ENCODE measurements at regions not wholly inside any gene's neighbourhood (a gene's known extent, or its start where the extent isn't known, plus 50 kb on each side); places are given as distances from the start of the nearest gene placed in this dataset.

- H3K9me3 ChIP-seq (ENCODE audit: control insufficient read depth in 1 of 2, low read length in 2 of 2), result no peaks in the 10 kb centered on the region
- H3K9ac ChIP-seq (ENCODE audit: low read depth in 1 of 2, low read length in 2 of 2), result no peak overlapping the region
- no peaks in the 10 kb centered on the region for H3K36me3 ChIP-seq (ENCODE audit: control insufficient read depth in 1 of 2, insufficient read depth in 2 of 2, low read length in 2 of 2)
- H3K4me1 ChIP-seq (ENCODE audit: control insufficient read depth in 1 of 2, insufficient read depth in 2 of 2, low read length in 2 of 2), result no peaks in the 10 kb centered on the region
- no peak overlapping the region for H3K27ac ChIP-seq (ENCODE audit: low read depth, low read length)
- H3K4me3 ChIP-seq (ENCODE audit: low read depth in 1 of 2, low read length in 2 of 2), result no peak overlapping the region
- no peaks in the 10 kb centered on the region for H3K27me3 ChIP-seq (ENCODE audit: control insufficient read depth in 1 of 2, insufficient read depth in 2 of 2, low read length in 2 of 2)
Observed at GRCh38 chr12:115423546-115423987, 739.6 kb upstream of the TBX3 start.

DNA sequence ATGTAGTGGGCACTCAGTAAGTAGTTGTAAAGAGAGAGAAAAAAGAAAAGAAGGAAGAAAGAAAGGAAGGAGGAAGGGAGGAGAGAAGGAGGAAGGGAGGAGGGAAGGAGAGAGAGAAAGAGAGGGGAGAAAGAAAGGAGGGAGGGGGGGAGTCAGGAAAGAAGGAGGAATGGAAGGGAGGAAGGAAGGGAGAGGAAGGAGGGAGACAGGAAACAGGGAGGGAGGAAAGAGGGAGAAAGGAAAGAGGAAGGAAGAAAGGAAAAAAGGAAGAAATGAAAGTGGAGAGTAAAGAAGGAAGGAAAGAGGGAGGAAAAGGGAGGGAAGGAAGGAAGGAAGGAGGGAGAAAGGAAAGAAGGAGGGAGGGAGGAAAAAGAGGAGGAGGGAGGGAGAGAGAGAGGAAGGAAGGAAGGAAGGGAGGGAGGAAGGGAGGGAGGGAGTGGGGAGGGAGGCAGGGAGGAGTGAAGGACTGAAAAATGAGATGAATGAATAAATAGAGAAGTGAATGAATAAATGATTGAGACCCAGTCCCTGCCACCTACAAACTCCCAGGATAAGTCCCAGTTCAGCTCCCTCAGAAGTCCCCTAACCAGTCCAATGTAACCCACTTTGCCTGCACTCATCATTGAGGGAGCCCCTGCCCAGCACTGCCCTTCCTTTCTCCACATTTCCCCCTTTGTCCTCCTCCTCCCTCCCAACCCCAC, 739.0 kb upstream of the TBX3 start:
- no peaks in the 10 kb centered on the region for H3K9me3 ChIP-seq (ENCODE audit: control insufficient read depth in 1 of 2, low read length in 2 of 2)
- H3K27ac ChIP-seq (ENCODE audit: low read depth, low read length), result no peak overlapping the region
- H3K4me3 ChIP-seq (ENCODE audit: low read depth in 1 of 2, low read length in 2 of 2), result no peak overlapping the region
- H3K4me1 ChIP-seq (ENCODE audit: control insufficient read depth in 1 of 2, insufficient read depth in 2 of 2, low read length in 2 of 2), result no peaks in the 10 kb centered on the region
- H3K9ac ChIP-seq (ENCODE audit: low read depth in 1 of 2, low read length in 2 of 2), result no peak overlapping the region
- no peaks in the 10 kb centered on the region for H3K36me3 ChIP-seq (ENCODE audit: control insufficient read depth in 1 of 2, insufficient read depth in 2 of 2, low read length in 2 of 2)
- H3K27me3 ChIP-seq (ENCODE audit: control insufficient read depth in 1 of 2, insufficient read depth in 2 of 2, low read length in 2 of 2), result no peaks in the 10 kb centered on the region

DNA sequence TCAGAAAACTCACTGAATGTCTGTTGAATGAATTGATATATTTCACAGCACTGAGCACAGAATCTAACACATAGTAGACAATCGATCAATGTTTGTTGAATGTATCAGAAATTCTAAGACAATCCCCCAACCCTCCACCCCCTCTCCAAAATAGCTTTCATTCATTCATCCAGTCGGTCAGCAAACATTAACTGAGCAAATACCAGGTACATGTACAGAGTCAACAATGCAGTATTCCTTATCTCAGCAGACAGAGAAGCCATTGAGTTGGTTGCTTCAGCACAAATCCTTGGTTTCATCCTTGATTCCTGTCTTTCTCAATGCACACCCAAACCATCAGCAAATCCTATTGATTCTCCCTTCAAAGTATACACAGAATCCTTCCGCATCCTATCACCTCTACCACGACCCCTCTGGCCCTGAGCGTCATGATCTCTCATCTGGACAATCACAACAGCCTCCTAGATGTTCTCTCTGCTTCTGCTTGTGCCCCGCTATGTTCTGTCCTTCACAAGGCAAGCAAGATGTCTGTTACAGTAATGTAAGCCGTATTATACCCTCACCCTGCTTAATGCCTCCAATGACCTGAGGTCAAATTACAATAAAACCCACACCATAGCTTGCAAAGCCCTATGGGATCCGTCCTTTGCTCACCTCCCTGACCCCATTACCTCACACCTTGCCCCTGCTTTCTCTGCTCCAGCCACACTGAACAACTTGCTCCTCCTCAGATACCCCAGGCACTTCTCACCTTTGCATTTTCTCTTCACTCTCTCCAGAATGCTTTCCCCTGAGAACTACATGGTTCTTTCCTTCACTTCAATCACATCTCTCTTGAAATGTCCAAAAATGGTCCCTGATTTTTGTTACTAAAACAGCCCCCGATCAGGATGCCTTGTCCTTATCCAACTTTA, 738.1 kb upstream of the TBX3 start:
- H3K4me1 ChIP-seq (ENCODE audit: control insufficient read depth in 1 of 2, insufficient read depth in 2 of 2, low read length in 2 of 2), result no peaks in the 10 kb centered on the region
- H3K9me3 ChIP-seq (ENCODE audit: control insufficient read depth in 1 of 2, low read length in 2 of 2), result peaks cover 0 to 2% of the 10 kb centered on the region in 2 donors
- H3K4me3 ChIP-seq (ENCODE audit: low read depth in 1 of 2, low read length in 2 of 2), result no peak overlapping the region
- no peak overlapping the region for H3K27ac ChIP-seq (ENCODE audit: low read depth, low read length)
- no peaks in the 10 kb centered on the region for H3K36me3 ChIP-seq (ENCODE audit: control insufficient read depth in 1 of 2, insufficient read depth in 2 of 2, low read length in 2 of 2)
- no peak overlapping the region for H3K9ac ChIP-seq (ENCODE audit: low read depth in 1 of 2, low read length in 2 of 2)
- no peaks in the 10 kb centered on the region for H3K27me3 ChIP-seq (ENCODE audit: control insufficient read depth in 1 of 2, insufficient read depth in 2 of 2, low read length in 2 of 2)

- H3K4me3 ChIP-seq (ENCODE audit: low read depth in 1 of 2, low read length in 2 of 2), result no peak overlapping the region
Observed at GRCh38 chr12:115421350-115421749, 737.4 kb upstream of the TBX3 start.

GRCh38 chr12:115419145-115419646, 735.2 kb upstream of the TBX3 start:
- H3K4me1 ChIP-seq (ENCODE audit: control insufficient read depth in 1 of 2, insufficient read depth in 2 of 2, low read length in 2 of 2), result no peaks in the 10 kb centered on the region
- H3K27me3 ChIP-seq (ENCODE audit: control insufficient read depth in 1 of 2, insufficient read depth in 2 of 2, low read length in 2 of 2), result no peaks in the 10 kb centered on the region
- H3K9me3 ChIP-seq (ENCODE audit: control insufficient read depth in 1 of 2, low read length in 2 of 2), result peaks cover 4 to 6% of the 10 kb centered on the region in 2 donors
- no peak overlapping the region for H3K27ac ChIP-seq (ENCODE audit: low read depth, low read length)
- no peak overlapping the region for H3K4me3 ChIP-seq (ENCODE audit: low read depth in 1 of 2, low read length in 2 of 2)
- no peak overlapping the region for H3K9ac ChIP-seq (ENCODE audit: low read depth in 1 of 2, low read length in 2 of 2)
- no peaks in the 10 kb centered on the region for H3K36me3 ChIP-seq (ENCODE audit: control insufficient read depth in 1 of 2, insufficient read depth in 2 of 2, low read length in 2 of 2)

More at GRCh38 chr12:115421350-115421749, 737.4 kb upstream of the TBX3 start:
- no peak overlapping the region for H3K9ac ChIP-seq (ENCODE audit: low read depth in 1 of 2, low read length in 2 of 2)
- H3K27me3 ChIP-seq (ENCODE audit: control insufficient read depth in 1 of 2, insufficient read depth in 2 of 2, low read length in 2 of 2), result no peaks in the 10 kb centered on the region
- peaks cover 4 to 6% of the 10 kb centered on the region in 2 donors for H3K9me3 ChIP-seq (ENCODE audit: control insufficient read depth in 1 of 2, low read length in 2 of 2)
- H3K4me1 ChIP-seq (ENCODE audit: control insufficient read depth in 1 of 2, insufficient read depth in 2 of 2, low read length in 2 of 2), result no peaks in the 10 kb centered on the region
- no peak overlapping the region for H3K27ac ChIP-seq (ENCODE audit: low read depth, low read length)
- H3K36me3 ChIP-seq (ENCODE audit: control insufficient read depth in 1 of 2, insufficient read depth in 2 of 2, low read length in 2 of 2), result no peaks in the 10 kb centered on the region

- no peak overlapping the region for H3K9ac ChIP-seq (ENCODE audit: low read depth in 1 of 2, low read length in 2 of 2)
- H3K9me3 ChIP-seq (ENCODE audit: control insufficient read depth in 1 of 2, low read length in 2 of 2), result peaks cover 4 to 6% of the 10 kb centered on the region in 2 donors
- no peak overlapping the region for H3K27ac ChIP-seq (ENCODE audit: low read depth, low read length)
- no peaks in the 10 kb centered on the region for H3K36me3 ChIP-seq (ENCODE audit: control insufficient read depth in 1 of 2, insufficient read depth in 2 of 2, low read length in 2 of 2)
- H3K27me3 ChIP-seq (ENCODE audit: control insufficient read depth in 1 of 2, insufficient read depth in 2 of 2, low read length in 2 of 2), result no peaks in the 10 kb centered on the region
- H3K4me3 ChIP-seq (ENCODE audit: low read depth in 1 of 2, low read length in 2 of 2), result no peak overlapping the region
- H3K4me1 ChIP-seq (ENCODE audit: control insufficient read depth in 1 of 2, insufficient read depth in 2 of 2, low read length in 2 of 2), result no peaks in the 10 kb centered on the region
Observed at GRCh38 chr12:115417610-115418009, 733.6 kb upstream of the TBX3 start.

- Histone ChIP-seq H3K27me3 (ENCODE audit: control insufficient read depth in 1 of 2, insufficient read depth in 2 of 2, low read length in 2 of 2) (no peaks in the 10 kb centered on the region), H3K36me3 (ENCODE audit: control insufficient read depth in 1 of 2, insufficient read depth in 2 of 2, low read length in 2 of 2) (no peaks in the 10 kb centered on the region), H3K9ac (ENCODE audit: low read depth in 1 of 2, low read length in 2 of 2) (no peak overlapping the region), H3K4me1 (ENCODE audit: control insufficient read depth in 1 of 2, insufficient read depth in 2 of 2, low read length in 2 of 2) (no peaks in the 10 kb centered on the region), H3K27ac (ENCODE audit: low read depth, low read length) (no peak overlapping the region), H3K9me3 (ENCODE audit: control insufficient read depth in 1 of 2, low read length in 2 of 2) (peaks cover 4 to 6% of the 10 kb centered on the region in 2 donors), H3K4me3 (ENCODE audit: low read depth in 1 of 2, low read length in 2 of 2) (no peak overlapping the region)
Observed at GRCh38 chr12:115416869-115417268, 732.9 kb upstream of the TBX3 start.

- Histone ChIP-seq H3K27ac (ENCODE audit: low read depth, low read length) (no peak overlapping the region), H3K9me3 (ENCODE audit: control insufficient read depth in 1 of 2, low read length in 2 of 2) (peaks cover 4 to 6% of the 10 kb centered on the region in 2 donors), H3K4me1 (ENCODE audit: control insufficient read depth in 1 of 2, insufficient read depth in 2 of 2, low read length in 2 of 2) (no peaks in the 10 kb centered on the region), H3K27me3 (ENCODE audit: control insufficient read depth in 1 of 2, insufficient read depth in 2 of 2, low read length in 2 of 2) (no peaks in the 10 kb centered on the region), H3K4me3 (ENCODE audit: low read depth in 1 of 2, low read length in 2 of 2) (no peak overlapping the region), H3K9ac (ENCODE audit: low read depth in 1 of 2, low read length in 2 of 2) (no peak overlapping the region), H3K36me3 (ENCODE audit: control insufficient read depth in 1 of 2, insufficient read depth in 2 of 2, low read length in 2 of 2) (no peaks in the 10 kb centered on the region)
Observed at GRCh38 chr12:115413626-115414025, 729.7 kb upstream of the TBX3 start.

GRCh38 chr12:115412831-115413230, 728.9 kb upstream of the TBX3 start:
- H3K9ac ChIP-seq (ENCODE audit: low read depth in 1 of 2, low read length in 2 of 2), result no peak overlapping the region
- no peaks in the 10 kb centered on the region for H3K4me1 ChIP-seq (ENCODE audit: control insufficient read depth in 1 of 2, insufficient read depth in 2 of 2, low read length in 2 of 2)
- no peak overlapping the region for H3K4me3 ChIP-seq (ENCODE audit: low read depth in 1 of 2, low read length in 2 of 2)
- H3K27me3 ChIP-seq (ENCODE audit: control insufficient read depth in 1 of 2, insufficient read depth in 2 of 2, low read length in 2 of 2), result no peaks in the 10 kb centered on the region
- H3K9me3 ChIP-seq (ENCODE audit: control insufficient read depth in 1 of 2, low read length in 2 of 2), result peaks cover 4 to 6% of the 10 kb centered on the region in 2 donors
- no peak overlapping the region for H3K27ac ChIP-seq (ENCODE audit: low read depth, low read length)
- no peaks in the 10 kb centered on the region for H3K36me3 ChIP-seq (ENCODE audit: control insufficient read depth in 1 of 2, insufficient read depth in 2 of 2, low read length in 2 of 2)

- Histone ChIP-seq H3K36me3 (ENCODE audit: control insufficient read depth in 1 of 2, insufficient read depth in 2 of 2, low read length in 2 of 2) (no peaks in the 10 kb centered on the region), H3K4me1 (ENCODE audit: control insufficient read depth in 1 of 2, insufficient read depth in 2 of 2, low read length in 2 of 2) (no peaks in the 10 kb centered on the region), H3K27ac (ENCODE audit: low read depth, low read length) (no peak overlapping the region), H3K27me3 (ENCODE audit: control insufficient read depth in 1 of 2, insufficient read depth in 2 of 2, low read length in 2 of 2) (no peaks in the 10 kb centered on the region), H3K9me3 (ENCODE audit: control insufficient read depth in 1 of 2, low read length in 2 of 2) (no peaks in the 10 kb centered on the region), H3K9ac (ENCODE audit: low read depth in 1 of 2, low read length in 2 of 2) (no peak overlapping the region), H3K4me3 (ENCODE audit: low read depth in 1 of 2, low read length in 2 of 2) (no peak overlapping the region)
Observed at GRCh38 chr12:115411121-115411520, 727.1 kb upstream of the TBX3 start.
